NCI-H1417 (cell line): ENCODE measurements at regions not wholly inside any gene's neighbourhood (a gene's known extent, or its start where the extent isn't known, plus 50 kb on each side); places are given as distances from the start of the nearest gene placed in this dataset.

Experiments
- DNase-seq, 3 experiments: peaks; one replicate each; lab custom pipeline; 2025; lab: John Stamatoyannopoulos, UW

DNA sequence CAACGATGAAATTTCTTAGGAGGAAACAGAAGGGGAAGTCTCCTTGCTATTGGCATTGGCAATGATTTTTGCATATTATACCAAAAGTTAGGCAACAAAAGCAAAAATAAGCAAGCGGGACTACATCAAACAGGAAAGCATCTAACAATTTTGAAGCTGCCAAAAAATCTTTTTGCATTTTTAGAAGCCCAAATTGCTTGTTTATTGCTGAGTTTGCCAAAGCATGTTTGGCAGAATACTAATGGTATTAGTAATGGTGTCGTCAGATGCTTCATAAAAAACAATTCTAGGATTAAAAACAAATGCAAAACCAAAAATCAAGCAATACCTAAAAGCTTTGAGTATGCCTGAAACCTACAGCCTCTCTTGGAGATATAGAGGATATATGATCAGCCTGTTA, 80.0 kb downstream of the GALR1 start:
- no peak for DNase-seq

DNA sequence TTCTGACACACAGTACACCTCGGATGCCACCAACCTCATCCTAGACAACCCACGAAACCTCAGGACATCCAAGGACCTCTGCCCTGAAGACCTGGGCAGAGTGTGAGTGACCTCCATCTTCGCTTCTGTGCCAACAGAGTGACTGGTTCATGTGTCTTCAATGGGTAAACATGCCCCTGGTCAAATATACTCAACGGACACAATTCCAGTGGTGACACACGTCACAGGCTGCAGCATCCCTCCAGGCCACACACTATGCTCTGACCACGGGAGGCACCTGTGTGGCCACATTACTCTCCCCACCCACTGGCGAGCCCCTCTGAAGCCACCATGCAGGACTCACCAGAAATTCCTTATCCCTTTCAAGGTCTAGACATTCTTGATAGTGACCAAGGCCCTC, 85.2 kb downstream of the GALR1 start:
- DNase-seq, result no peak

DNA sequence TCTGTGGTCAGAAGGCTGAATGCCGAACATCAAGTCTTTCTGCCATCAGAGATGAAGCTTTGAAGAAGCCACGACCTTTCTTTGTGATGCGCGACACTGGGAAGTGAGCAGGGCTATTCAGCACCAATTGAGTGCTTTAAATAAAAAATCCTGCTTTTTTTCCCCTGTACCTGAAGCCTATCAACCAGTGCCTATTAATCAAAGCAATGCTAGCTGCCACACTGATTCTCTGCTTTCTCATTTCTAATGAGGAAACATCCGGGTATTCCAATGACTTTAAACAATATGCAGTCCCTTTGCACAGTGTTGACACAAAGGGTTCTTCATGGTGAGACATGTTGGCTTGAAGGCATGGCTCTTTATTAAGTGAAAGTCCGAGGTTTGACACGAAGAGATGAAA, 88.0 kb downstream of the GALR1 start:
- DNase-seq, result no peak

DNA sequence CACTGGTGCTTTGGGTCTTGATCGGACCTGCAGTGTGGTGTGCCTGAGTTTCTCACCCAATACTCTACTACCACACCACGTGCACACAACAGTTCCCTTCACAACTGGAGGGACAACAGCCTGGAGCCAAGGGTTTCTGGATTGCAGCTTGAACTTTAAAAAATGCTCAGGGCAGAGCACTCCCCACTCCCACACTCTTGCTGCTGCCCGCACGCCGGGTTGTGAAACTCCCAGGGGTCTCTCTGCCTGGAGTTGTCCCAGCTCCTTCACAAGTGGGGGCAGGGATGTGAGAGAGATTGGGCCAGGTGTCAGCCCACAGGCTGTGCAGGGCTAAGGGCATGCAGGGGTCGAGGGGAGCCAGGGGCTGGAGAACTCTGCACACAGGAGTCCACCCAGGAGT, 89.4 kb downstream of the GALR1 start:
- no peak for DNase-seq

DNA sequence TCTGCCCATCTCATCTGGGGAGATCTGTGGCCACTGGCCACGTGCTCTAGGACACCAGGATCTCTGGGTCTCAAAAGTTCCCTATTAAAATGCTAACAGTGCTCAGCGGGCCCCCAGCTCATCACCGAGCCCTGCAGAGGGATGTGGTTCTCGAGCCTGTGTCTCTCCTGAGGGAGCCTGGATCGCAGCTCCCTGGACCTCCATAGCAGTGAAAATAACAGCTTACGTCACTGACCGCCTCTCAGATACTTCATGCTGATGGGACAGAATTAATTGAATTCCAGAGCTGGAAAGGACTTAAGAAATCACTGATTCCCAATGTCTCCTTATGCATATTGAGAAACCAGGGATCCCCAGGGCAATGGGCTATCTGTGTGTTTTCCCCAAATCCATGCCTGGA, 90.0 kb downstream of the GALR1 start:
- no peak for DNase-seq

- DNase-seq, result no peak
Observed at GRCh38 chr18:77340815-77341214, 91.2 kb downstream of the GALR1 start.

DNA sequence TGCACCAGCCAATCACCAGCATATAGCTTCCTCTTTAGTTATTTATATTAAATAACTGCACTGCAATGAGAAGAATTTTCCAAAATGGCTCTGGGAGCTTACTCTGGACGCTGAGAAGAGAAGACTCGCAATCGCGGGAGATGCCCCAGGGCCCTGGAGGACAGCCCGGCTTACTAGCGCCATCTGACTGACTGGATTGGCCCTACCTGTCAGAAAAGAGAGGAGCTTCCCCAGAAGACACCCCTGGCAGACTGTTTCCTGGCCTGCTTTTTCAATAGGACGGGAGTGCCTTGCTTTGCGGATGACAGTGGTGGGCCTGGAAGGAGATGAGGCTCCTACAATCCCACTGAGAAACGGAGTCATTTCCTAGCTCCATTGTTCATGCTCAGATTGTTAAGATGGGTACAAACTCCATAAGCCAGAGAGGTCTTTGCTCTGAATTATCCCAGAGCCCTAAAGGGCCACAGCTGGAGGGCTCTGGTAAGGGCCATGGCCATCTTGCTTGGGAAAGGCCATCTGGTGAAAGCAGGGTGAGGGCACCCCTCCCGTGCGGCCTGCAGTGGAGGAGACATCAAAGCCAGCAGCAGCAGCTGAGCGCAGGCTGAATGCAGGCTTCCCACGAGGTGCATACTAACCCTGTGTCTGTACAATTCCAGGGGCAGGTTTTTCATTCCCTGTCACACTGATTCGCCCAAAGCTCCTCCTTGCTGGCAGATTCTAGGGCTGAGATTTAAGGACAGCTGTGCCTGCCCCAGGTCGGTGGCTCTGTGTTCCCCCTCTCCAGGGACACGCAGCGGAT, 92.1 kb downstream of the GALR1 start:
- no peak for DNase-seq

DNA sequence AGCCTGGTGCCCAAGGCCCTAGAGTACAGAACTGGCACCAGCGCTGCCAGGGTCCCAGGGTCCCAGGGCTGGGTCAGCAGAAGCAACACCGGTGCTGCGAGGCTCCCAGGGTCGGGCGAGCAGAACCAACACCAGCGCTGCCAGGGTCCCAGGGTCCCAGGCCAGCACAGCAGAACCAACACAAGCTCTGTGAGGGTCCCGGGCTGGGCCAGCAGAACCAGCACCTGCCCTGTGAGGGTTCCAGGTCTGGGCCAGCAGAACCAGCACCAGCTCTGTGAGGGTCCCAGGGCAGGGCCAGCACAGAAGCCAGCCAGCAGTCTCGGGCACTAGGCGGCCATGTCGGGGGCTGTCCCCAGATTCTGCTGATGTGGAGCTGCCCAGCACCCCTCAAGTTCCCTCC, 93.1 kb downstream of the GALR1 start:
- DNase-seq, result no peak

GRCh38 chr18:77343846-77344510, 94.3 kb downstream of the GALR1 start:
- DNase-seq, result peak in 2 of 3 experiments; percentile 2 to 21

DNA sequence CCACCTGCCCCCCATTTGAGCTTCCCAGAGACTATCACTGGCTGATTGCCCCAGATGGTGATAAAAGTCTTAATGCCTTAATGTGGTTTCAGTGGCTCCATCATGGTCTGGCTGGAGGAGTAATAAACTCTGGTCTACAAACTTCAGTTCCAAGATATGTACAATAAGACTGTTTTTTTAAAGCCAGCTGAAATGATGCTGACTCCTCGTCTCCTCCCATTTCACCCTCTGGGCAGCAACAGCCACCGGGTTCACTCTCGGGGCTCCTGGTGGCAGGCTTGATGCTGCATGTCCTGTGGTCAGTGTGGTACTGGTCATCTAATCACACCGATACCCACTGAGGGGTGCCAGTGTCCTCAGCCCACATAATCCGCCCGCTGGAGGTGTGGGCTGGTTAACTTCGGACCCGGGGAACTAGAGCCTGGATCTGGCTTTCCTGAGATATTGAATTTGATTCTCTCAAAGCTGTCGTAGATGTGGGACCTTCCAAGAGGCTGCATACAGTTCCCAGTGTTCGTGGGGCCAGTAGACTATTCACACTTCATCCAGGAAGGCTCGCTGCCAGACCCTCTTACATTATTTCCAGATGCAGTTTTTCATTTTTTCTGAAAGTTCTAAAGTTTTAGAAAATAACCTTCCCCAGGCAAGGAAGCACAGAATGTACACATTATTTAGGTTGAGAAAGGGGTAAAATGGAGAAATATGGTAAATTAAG, 95.3 kb downstream of the GALR1 start:
- DNase-seq, result no peak

GRCh38 chr18:77346208-77346810, 96.7 kb downstream of the GALR1 start:
- DNase-seq, result no peak

DNA sequence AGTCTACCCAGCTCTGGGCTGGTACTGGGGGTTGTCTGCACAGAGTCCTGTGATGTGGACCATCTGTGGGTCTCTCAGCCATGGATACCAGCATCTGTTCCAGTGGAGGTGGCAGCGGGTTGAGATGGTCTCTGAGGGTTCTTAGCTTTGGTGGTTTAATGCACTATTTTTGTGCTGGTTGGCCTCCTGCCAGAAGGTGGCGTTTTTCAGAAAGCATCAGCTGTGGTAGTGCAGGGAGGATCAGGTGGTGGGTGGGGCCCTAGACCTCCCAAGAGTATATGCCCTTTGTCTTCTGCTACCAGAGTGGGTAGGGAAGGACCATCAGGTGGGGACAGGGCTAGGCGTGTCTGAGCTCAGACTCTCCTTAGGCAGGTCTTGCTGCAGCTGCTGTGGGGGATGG, 103.7 kb downstream of the GALR1 start:
- peak in 1 of 3 experiments; percentile 45 for DNase-seq

GRCh38 chr18:77359561-77360314, 110.1 kb downstream of the GALR1 start:
- no peak for DNase-seq

DNA sequence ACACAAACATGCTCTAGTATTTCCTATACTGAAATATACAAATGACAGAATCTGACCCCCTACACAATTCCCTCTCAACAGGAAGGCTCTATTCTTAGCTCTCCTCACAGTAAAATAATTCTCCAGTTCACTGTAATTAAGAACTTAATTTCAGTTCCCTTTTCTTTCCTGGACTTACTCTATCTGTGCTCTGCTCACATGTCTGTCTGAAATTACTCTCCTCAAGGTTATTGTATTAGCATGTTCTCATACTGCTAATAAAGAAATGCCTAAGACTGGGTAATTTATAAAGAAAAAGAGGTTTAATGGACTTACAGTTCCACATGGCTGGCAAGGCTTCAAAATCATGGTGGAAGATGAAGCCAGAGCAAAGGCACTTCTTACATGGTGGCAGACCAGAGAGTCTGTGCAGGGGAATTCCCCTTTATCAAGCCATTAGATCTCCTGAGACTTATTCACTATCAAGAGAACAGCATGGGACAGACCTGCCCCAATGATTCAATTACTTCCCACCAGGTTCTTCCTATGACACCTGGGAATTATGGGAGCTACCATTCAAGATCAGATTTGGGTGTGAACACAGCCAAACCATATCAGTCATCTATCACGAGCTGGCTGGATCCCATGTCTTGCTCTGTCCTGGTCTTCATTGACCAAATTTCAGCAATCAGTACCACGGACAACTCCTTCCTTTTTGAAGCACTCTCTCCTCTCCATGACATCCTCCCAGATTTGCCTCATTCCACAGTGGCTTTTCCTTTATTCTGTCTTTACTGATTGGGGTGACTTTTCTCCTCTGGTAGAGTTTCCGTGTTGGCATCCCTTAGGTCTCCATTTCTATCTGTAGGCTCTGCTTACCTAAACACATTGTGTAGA, 110.9 kb downstream of the GALR1 start:
- DNase-seq, result no peak

DNA sequence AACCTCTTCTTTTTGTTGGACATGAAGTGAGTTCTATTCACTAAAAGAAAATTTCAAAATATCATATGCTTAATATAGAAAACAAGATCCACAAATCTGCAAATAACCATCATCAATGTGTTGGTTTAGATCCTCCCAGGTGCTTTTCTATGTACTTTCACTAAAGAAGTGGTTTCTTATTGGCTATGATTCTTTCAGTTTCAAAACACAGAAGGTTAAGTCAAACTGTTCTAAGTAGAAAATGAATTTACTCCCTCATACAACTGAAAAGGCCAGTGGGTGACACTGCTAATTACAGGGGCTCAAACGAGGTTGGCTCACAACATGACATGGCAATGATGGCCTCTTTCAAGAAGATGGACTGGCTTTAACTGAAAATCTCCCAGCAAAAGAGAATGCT, 111.7 kb downstream of the GALR1 start:
- no peak for DNase-seq

- DNase-seq, result no peak
Observed at GRCh38 chr18:77365667-77366066, 116.0 kb downstream of the GALR1 start.

GRCh38 chr18:77366067-77366719, 116.5 kb downstream of the GALR1 start:
- DNase-seq, result no peak

GRCh38 chr18:77366720-77367641, 117.3 kb downstream of the GALR1 start:
- DNase-seq, result peak; percentile 75 to 95 (median 80)

- DNase-seq, result no peak
Observed at GRCh38 chr18:77369644-77370043, 120.0 kb downstream of the GALR1 start.
